OCI-LY1 (cell line): ENCODE measurements at regions not wholly inside any gene's neighbourhood (a gene's known extent, or its start where the extent isn't known, plus 50 kb on each side); places are given as distances from the start of the nearest gene placed in this dataset.
"Not testable (repeated sequence)": the region's sequence is repeated elsewhere in the genome, so short reads cannot be mapped to it uniquely, and the experiment has no call there.

Experiments used
- H2AFZ ChIP-seq: fragments of 200-600 bp; sonication (generic), shearing (Covaris generic); 2 replicates; pipeline ENCODE4 v1.6.0; 2014; ENCODE audit warnings: antibody characterized with exemption, mild to moderate bottlenecking, low read length
- H3F3A ChIP-seq: fragments of 200-600 bp; sonication (generic), shearing (Covaris generic); 2 replicates; pipeline ENCODE4 v1.6.0; 2014; ENCODE audit warnings: mild to moderate bottlenecking, antibody characterized with exemption, low read length, moderate library complexity; ENCODE audit not compliant: insufficient read depth
- H3K27ac ChIP-seq: fragments of 200-600 bp; sonication (generic); 2 replicates; pipeline ENCODE4 v1.5.1; 2014; ENCODE audit warnings: low read length, mixed run types, mild to moderate bottlenecking, low read depth; ENCODE audit not compliant: poor library complexity, severe bottlenecking
- H3K27me3 ChIP-seq: fragments of 200-600 bp; sonication (generic); 2 replicates; pipeline ENCODE4 v1.6.0; 2014; ENCODE audit warnings: antibody characterized with exemption, mild to moderate bottlenecking, low read length, moderate library complexity; ENCODE audit not compliant: insufficient read depth
- H3K36me3 ChIP-seq: fragments of 200-600 bp; sonication (generic); 2 replicates; pipeline ENCODE4 v1.6.1; 2014; ENCODE audit warnings: mild to moderate bottlenecking, antibody characterized with exemption, low read length, moderate library complexity, mixed read lengths; ENCODE audit not compliant: insufficient read depth
- H3K4me1 ChIP-seq: fragments of 200-600 bp; sonication (generic); 2 replicates; pipeline ENCODE4 v1.5.1; 2014; ENCODE audit warnings: mild to moderate bottlenecking, low read length, moderate library complexity; ENCODE audit not compliant: insufficient read depth, severe bottlenecking
- H3K4me2 ChIP-seq: fragments of 200-600 bp; sonication (generic), shearing (Covaris generic); 2 replicates; pipeline ENCODE4 v1.6.1; 2014; ENCODE audit warnings: low read length
- H3K4me3 ChIP-seq: fragments of 200-600 bp; sonication (generic); 2 replicates; pipeline ENCODE4 v1.5.1; 2014; ENCODE audit warnings: low read length, low read depth, mild to moderate bottlenecking, mixed read lengths; ENCODE audit not compliant: poor library complexity, severe bottlenecking
- H3K79me2 ChIP-seq: fragments of 200-600 bp; shearing (Covaris generic); 2 replicates; pipeline ENCODE4 v1.6.1; 2016; ENCODE audit warnings: mixed run types, low read length, mixed read lengths; ENCODE audit not compliant: insufficient read depth
- H3K9ac ChIP-seq: fragments of 200-600 bp; sonication (generic), shearing (Covaris generic); 2 replicates; pipeline ENCODE4 v1.6.1; 2014; ENCODE audit warnings: mild to moderate bottlenecking, low read length, mixed read lengths
- H3K9me2 ChIP-seq: fragments of 200-600 bp; sonication (generic), shearing (Covaris generic); 2 replicates; pipeline ENCODE4 v1.6.1; 2014; ENCODE audit warnings: low read depth, mild to moderate bottlenecking, low read length, mixed read lengths
- H3K9me3 ChIP-seq: fragments of 200-600 bp; shearing (Covaris generic); 2 replicates; pipeline ENCODE4 v1.6.1; 2014; ENCODE audit warnings: low read length, mixed read lengths
- H4K20me1 ChIP-seq: fragments of 200-600 bp; sonication (generic), shearing (Covaris generic); 2 replicates; pipeline ENCODE4 v1.6.0; 2016; ENCODE audit warnings: mild to moderate bottlenecking, low read length; ENCODE audit not compliant: insufficient read depth
- EZH2 ChIP-seq: fragments of 200-600 bp; sonication (generic), shearing (Covaris generic); IDR thresholded peaks from 2 replicates; pipeline ENCODE4 v1.8.0; 2017; ENCODE audit warnings: borderline replicate concordance, mixed run types, mild to moderate bottlenecking, antibody characterized with exemption, low read length, moderate library complexity, mixed read lengths
- TF ChIP-seq, protein P1 (sequence below): fragments of 200-600 bp; sonication (generic), shearing (Covaris generic); IDR thresholded peaks from 2 replicates; pipeline ENCODE4 v1.5.1; 2017; ENCODE audit warnings: mild to moderate bottlenecking, antibody characterized with exemption, low read length, moderate library complexity, mixed read lengths

DNA sequence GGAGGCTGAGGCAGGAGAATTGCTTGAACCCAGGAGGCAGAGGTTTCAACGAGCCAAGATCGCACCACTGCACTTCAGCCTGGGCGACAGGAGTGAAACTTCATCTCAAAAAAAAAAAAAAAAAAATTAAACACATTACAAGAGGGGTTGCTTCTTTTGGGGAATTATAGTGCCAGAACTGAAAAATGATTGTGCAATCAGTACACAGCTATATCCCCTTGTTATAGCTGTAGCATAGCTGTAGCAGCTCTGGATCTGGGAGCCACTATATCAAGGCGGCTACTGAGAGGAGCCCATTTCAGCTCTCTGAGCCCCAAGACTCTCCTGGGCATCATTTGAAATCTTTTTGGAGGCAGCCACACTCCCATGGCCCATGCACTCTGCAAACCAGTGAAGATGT lies 334.3 kb downstream of the TFAP2A start:
- Histone ChIP-seq H3K4me2 (no peak overlapping the region), H3K36me3 (no peaks in the 10 kb centered on the region), H2AFZ (no peak overlapping the region), H3K4me1 (no peaks in the 10 kb centered on the region), H3K27ac (no peak overlapping the region), H3K79me2 (no peaks in the 10 kb centered on the region), H3K4me3 (no peak overlapping the region), H4K20me1 (no peaks in the 10 kb centered on the region), H3K27me3 (no peaks in the 10 kb centered on the region), H3F3A (no peaks in the 10 kb centered on the region), H3K9me3 (no peaks in the 10 kb centered on the region), H3K9me2 (no peaks in the 10 kb centered on the region), H3K9ac (no peak overlapping the region)
- TF ChIP-seq EZH2: no peak
- TF ChIP-seq, protein P1, sequence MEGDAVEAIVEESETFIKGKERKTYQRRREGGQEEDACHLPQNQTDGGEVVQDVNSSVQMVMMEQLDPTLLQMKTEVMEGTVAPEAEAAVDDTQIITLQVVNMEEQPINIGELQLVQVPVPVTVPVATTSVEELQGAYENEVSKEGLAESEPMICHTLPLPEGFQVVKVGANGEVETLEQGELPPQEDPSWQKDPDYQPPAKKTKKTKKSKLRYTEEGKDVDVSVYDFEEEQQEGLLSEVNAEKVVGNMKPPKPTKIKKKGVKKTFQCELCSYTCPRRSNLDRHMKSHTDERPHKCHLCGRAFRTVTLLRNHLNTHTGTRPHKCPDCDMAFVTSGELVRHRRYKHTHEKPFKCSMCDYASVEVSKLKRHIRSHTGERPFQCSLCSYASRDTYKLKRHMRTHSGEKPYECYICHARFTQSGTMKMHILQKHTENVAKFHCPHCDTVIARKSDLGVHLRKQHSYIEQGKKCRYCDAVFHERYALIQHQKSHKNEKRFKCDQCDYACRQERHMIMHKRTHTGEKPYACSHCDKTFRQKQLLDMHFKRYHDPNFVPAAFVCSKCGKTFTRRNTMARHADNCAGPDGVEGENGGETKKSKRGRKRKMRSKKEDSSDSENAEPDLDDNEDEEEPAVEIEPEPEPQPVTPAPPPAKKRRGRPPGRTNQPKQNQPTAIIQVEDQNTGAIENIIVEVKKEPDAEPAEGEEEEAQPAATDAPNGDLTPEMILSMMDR: no peak

DNA sequence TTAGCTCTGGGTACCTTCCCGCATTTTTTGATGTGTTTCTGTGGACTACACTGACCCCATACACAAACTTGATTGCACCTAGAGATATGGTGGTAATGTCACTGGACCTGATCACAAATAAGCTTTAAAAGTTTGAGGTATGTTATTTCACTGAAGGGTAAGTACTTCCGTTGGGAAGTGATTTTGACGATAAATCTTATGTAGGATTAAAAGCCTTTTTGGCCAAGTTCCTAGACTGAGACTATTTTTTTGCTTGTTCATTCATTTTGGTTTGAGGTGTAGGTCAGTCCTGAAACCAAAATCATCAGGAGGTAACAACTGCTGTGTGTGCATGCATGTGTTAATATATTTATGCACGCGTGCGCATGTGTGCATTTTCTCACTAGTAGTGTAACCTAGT lies 336.3 kb downstream of the TFAP2A start:
- no peak for TF ChIP-seq EZH2
- TF ChIP-seq, protein P1: no peak
- Histone ChIP-seq H3K9me3 (no peaks in the 10 kb centered on the region), H3K36me3 (no peaks in the 10 kb centered on the region), H3K79me2 (no peaks in the 10 kb centered on the region), H3K27me3 (no peaks in the 10 kb centered on the region), H3K9ac (no peak overlapping the region), H3K9me2 (no peaks in the 10 kb centered on the region), H3K4me2 (no peak overlapping the region), H3F3A (no peaks in the 10 kb centered on the region), H3K27ac (no peak overlapping the region), H2AFZ (no peak overlapping the region), H3K4me1 (no peaks in the 10 kb centered on the region), H3K4me3 (no peak overlapping the region), H4K20me1 (no peaks in the 10 kb centered on the region)

DNA sequence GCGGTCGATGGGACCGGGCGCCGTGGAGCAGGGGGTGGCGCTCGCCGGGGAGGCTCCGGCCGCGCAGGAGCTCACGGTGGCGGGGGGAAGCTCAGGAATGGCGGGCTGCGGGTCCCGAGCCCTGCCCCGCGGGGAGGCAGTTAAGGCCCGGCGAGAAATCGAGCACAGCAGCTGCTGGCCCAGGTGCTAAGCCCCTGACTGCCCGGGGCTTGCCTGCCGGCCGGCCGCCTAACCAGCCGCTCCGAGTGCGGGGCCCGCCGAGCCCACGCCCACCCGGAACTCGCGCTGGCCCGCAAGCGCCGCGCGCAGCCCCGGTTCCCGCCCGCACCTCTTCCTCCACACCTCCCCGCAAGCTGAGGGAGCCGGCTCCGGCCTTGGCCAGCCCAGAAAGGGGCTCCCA lies 340.1 kb downstream of the TFAP2A start:
- H3K4me1 ChIP-seq: not testable (repeated sequence)

DNA sequence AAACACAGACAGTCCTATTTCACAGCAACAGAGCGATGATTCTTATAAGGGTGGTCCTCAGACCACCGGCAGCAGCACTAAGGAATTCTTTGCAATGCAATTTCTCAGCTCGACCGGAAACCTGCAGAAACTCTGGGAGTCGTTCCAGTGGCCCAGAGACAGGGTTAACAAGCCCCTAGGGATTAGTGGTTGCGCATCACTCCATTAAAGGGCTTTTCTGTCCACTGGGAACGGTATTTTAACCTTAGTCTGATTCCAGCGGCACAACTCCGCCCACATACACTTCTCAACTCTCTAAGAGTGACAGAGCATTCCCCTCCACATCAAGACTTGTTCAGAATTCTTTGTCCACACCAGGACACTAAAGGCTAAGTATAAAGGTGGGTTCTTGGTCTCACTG lies 341.5 kb downstream of the TFAP2A start:
- Histone ChIP-seq H3K4me3 (no peak overlapping the region), H3K9me3 (no peaks in the 10 kb centered on the region), H3K27ac (no peak overlapping the region), H2AFZ (no peak overlapping the region), H3K4me1 (no peaks in the 10 kb centered on the region), H3K4me2 (no peak overlapping the region), H3K9ac (no peak overlapping the region), H3K9me2 (no peaks in the 10 kb centered on the region), H4K20me1 (no peaks in the 10 kb centered on the region), H3K79me2 (no peaks in the 10 kb centered on the region), H3K27me3 (no peaks in the 10 kb centered on the region), H3F3A (no peaks in the 10 kb centered on the region), H3K36me3 (no peaks in the 10 kb centered on the region)
- TF ChIP-seq EZH2: no peak
- TF ChIP-seq, protein P1: no peak

More for the DNA sequence above, 340.1 kb downstream of the TFAP2A start:
- H3K4me2 ChIP-seq, H2AFZ ChIP-seq, H4K20me1 ChIP-seq, H3K9me3 ChIP-seq, H3K9me2 ChIP-seq, H3K27ac ChIP-seq, H3K27me3 ChIP-seq, H3K79me2 ChIP-seq, H3K4me3 ChIP-seq, H3K9ac ChIP-seq, H3K36me3 ChIP-seq, H3F3A ChIP-seq: not testable (repeated sequence)
